NB4 (cell line): ENCODE measurements at regions not wholly inside any gene's neighbourhood (a gene's known extent, or its start where the extent isn't known, plus 50 kb on each side); places are given as distances from the start of the nearest gene placed in this dataset.

ENCODE experiments used
- MAX ChIP-seq: IDR thresholded peaks from 2 replicates; pipeline ENCODE4 v1.6.1; 2011; ENCODE audit warnings: low read depth, low read length
- POLR2A ChIP-seq: IDR thresholded peaks from 2 replicates; pipeline ENCODE4 v1.6.1; 2011; ENCODE audit warnings: mild to moderate bottlenecking; ENCODE audit not compliant: insufficient read length; ENCODE audit errors: extremely low read depth

- TF ChIP-seq POLR2A = no peak
- TF ChIP-seq MAX = no peak
Measured at GRCh38 chr1:98557895-98558294, 103.6 kb upstream of the SNX7 start.
